GM12892 (cell line): ENCODE measurements at regions not wholly inside any gene's neighbourhood (a gene's known extent, or its start where the extent isn't known, plus 50 kb on each side); places are given as distances from the start of the nearest gene placed in this dataset.

Experiments used
- POLR2AphosphoS5 ChIP-seq: IDR thresholded peaks from 2 replicates; pipeline ENCODE4 v1.6.1; 2011; ENCODE audit warnings: low read depth, low read length, control low read depth
- TAF1 ChIP-seq: IDR thresholded peaks from 2 replicates; pipeline ENCODE4 v1.6.1; 2011; ENCODE audit warnings: low read depth, mild to moderate bottlenecking, control low read depth, low read length, borderline replicate concordance

GRCh38 chr2:58515827-58516573 lies 274.9 kb upstream of the FANCL start:
- TF ChIP-seq POLR2AphosphoS5 (no peak), TAF1 (no peak)
